Mammary epithelial cell (primary cell): ENCODE measurements at regions not wholly inside any gene's neighbourhood (a gene's known extent, or its start where the extent isn't known, plus 50 kb on each side); places are given as distances from the start of the nearest gene placed in this dataset.

Source experiments
- CTCF ChIP-seq, 2 donors: IDR thresholded peaks in 1 of 2; conservative IDR thresholded peaks in 1 of 2; 2 replicates each; pipeline ENCODE4 v1.5.1; 2011 to 2012; ENCODE audit warnings: inconsistent platforms in 2 of 2, low read length in 2 of 2, mild to moderate bottlenecking in 2 of 2, control low read depth in 1 of 2, low read depth in 1 of 2; ENCODE audit not compliant: insufficient read depth in 1 of 2; ENCODE audit errors: extremely low read depth in 1 of 2
- EZH2 ChIP-seq: IDR thresholded peaks from 2 replicates; pipeline ENCODE4 v1.6.1; 2012; ENCODE audit warnings: low read length, inconsistent platforms, borderline replicate concordance

GRCh38 chr1:228984646-228985631 is 249.7 kb downstream of the RHOU start:
- TF ChIP-seq EZH2: no peak
- no peak for TF ChIP-seq CTCF (conservative IDR thresholded peaks at IDR 0.05 in 1 of 2, IDR thresholded peaks at IDR 0.05 in 1 of 2; ENCODE audit: extremely low read depth in 1 of 2, insufficient read depth in 1 of 2, low read depth in 1 of 2, low read length in 2 of 2)
